H9 (cell line): ENCODE measurements at regions not wholly inside any gene's neighbourhood (a gene's known extent, or its start where the extent isn't known, plus 50 kb on each side); places are given as distances from the start of the nearest gene placed in this dataset.
A peak's percentile ranks its signal among the peaks of the same experiment; 100 is the strongest.

Source experiments
- DNase-seq: peaks from one replicate; pipeline ENCODE4 v3.0.0-alpha.2; 2017
- H2AFZ ChIP-seq: one replicate; pipeline ENCODE4 v1.6.1; 2013; ENCODE audit warnings: mild to moderate bottlenecking, low read length, control low read depth, moderate library complexity
- H2AK5ac ChIP-seq: 2 replicates; pipeline ENCODE4 v1.6.1; 2013; ENCODE audit warnings: low read length, control low read depth, mixed read lengths; ENCODE audit not compliant: insufficient read length
- H2BK120ac ChIP-seq: one replicate; pipeline ENCODE4 v1.6.1; 2013; ENCODE audit warnings: low read depth, mild to moderate bottlenecking, low read length, control low read depth, inconsistent platforms; ENCODE audit not compliant: poor library complexity, severe bottlenecking
- H2BK12ac ChIP-seq: 2 replicates; pipeline ENCODE4 v1.6.1; 2013; ENCODE audit warnings: low read length, control low read depth, mixed read lengths, low read depth; ENCODE audit not compliant: insufficient read length
- H2BK15ac ChIP-seq: 2 replicates; pipeline ENCODE4 v1.6.1; 2013; ENCODE audit warnings: low read depth, low read length, control low read depth
- H2BK20ac ChIP-seq: one replicate; pipeline ENCODE4 v1.6.1; 2013; ENCODE audit warnings: low read depth, mild to moderate bottlenecking, low read length, control low read depth, inconsistent platforms; ENCODE audit not compliant: poor library complexity, severe bottlenecking
- H2BK5ac ChIP-seq: 2 replicates; pipeline ENCODE4 v1.6.1; 2013; ENCODE audit warnings: low read length, control low read depth, mixed read lengths; ENCODE audit not compliant: insufficient read length
- H3K14ac ChIP-seq: 2 replicates; pipeline ENCODE4 v1.6.1; 2013; ENCODE audit warnings: low read length, control low read depth; ENCODE audit not compliant: insufficient read depth
- H3K18ac ChIP-seq: 2 replicates; pipeline ENCODE4 v1.6.1; 2013; ENCODE audit warnings: low read depth, mild to moderate bottlenecking, mixed read lengths, low read length, control low read depth; ENCODE audit not compliant: insufficient read length
- H3K23ac ChIP-seq: 2 replicates; pipeline ENCODE4 v1.6.1; 2013; ENCODE audit warnings: low read length, control low read depth, mixed read lengths, low read depth; ENCODE audit not compliant: insufficient read length
- H3K23me2 ChIP-seq: 2 replicates; pipeline ENCODE4 v1.6.1; 2013; ENCODE audit warnings: low read depth, mild to moderate bottlenecking, mixed read lengths, low read length, control low read depth; ENCODE audit not compliant: insufficient read length, poor library complexity, severe bottlenecking
- H3K27ac ChIP-seq: 2 replicates; pipeline ENCODE4 v1.5.1; 2013; ENCODE audit warnings: low read length, control low read depth, mixed read lengths, low read depth; ENCODE audit not compliant: insufficient read length
- H3K27me3 ChIP-seq: 2 replicates; pipeline ENCODE4 v1.6.1; 2013; ENCODE audit warnings: low read length, control low read depth, inconsistent platforms; ENCODE audit not compliant: insufficient read depth
- H3K4ac ChIP-seq: 2 replicates; pipeline ENCODE4 v1.6.1; 2013; ENCODE audit warnings: low read depth, mild to moderate bottlenecking, control low read depth, inconsistent platforms, low read length, moderate library complexity
- H3K4me1 ChIP-seq: 2 replicates; pipeline ENCODE4 v1.6.1; 2013; ENCODE audit warnings: low read length, control low read depth, inconsistent platforms; ENCODE audit not compliant: insufficient read depth
- H3K4me2 ChIP-seq: 2 replicates; pipeline ENCODE4 v1.6.1; 2013; ENCODE audit warnings: low read length, control low read depth, mixed read lengths; ENCODE audit not compliant: insufficient read length, insufficient read depth
- H3K56ac ChIP-seq: 2 replicates; pipeline ENCODE4 v1.6.1; 2013; ENCODE audit warnings: low read depth, mild to moderate bottlenecking, mixed read lengths, low read length, control low read depth; ENCODE audit not compliant: insufficient read length
- H3K79me1 ChIP-seq: 2 replicates; pipeline ENCODE4 v1.6.1; 2013; ENCODE audit warnings: low read depth, mild to moderate bottlenecking, moderate library complexity, low read length, control low read depth, inconsistent platforms; ENCODE audit not compliant: insufficient read depth, poor library complexity, severe bottlenecking
- H3K79me2 ChIP-seq: 2 replicates; pipeline ENCODE4 v1.6.1; 2013; ENCODE audit warnings: low read length, control low read depth, inconsistent platforms; ENCODE audit not compliant: insufficient read depth
- H3K9ac ChIP-seq: 2 replicates; pipeline ENCODE4 v1.6.1; 2013; ENCODE audit warnings: low read length, control low read depth, mixed read lengths; ENCODE audit not compliant: insufficient read length; ENCODE audit errors: extremely low read depth
- H3K9me3 ChIP-seq: one replicate; pipeline ENCODE4 v1.6.1; 2013; ENCODE audit warnings: low read depth, low read length, inconsistent platforms; ENCODE audit not compliant: control insufficient read depth
- H3T11ph ChIP-seq: one replicate; pipeline ENCODE4 v1.6.1; 2013; ENCODE audit warnings: mild to moderate bottlenecking, low read length, control low read depth, inconsistent platforms
- H4K20me1 ChIP-seq: one replicate; pipeline ENCODE4 v1.6.1; 2013; ENCODE audit not compliant: control insufficient read depth, insufficient read length, insufficient read depth
- H4K5ac ChIP-seq: 2 replicates; pipeline ENCODE4 v1.6.1; 2013; ENCODE audit warnings: low read depth, mild to moderate bottlenecking, mixed read lengths, low read length, control low read depth; ENCODE audit not compliant: insufficient read length
- H4K8ac ChIP-seq: replicated peaks from 2 replicates; pipeline ENCODE4 v1.6.1; 2013; ENCODE audit warnings: low read length, control low read depth, mixed read lengths, low read depth; ENCODE audit not compliant: insufficient read length
- H4K91ac ChIP-seq: 2 replicates; pipeline ENCODE4 v1.6.1; 2013; ENCODE audit warnings: low read depth, mild to moderate bottlenecking, moderate library complexity, mixed read lengths, low read length, control low read depth; ENCODE audit not compliant: insufficient read length
- H3K27ac Mint-ChIP-seq, 3 experiments: 2 replicates in 2 of 3; 3 replicates in 1 of 3; pipeline ENCODE4 v1.8.0; 2020 to 2021; ENCODE audit warnings: mixed read lengths in 3 of 3, mild to moderate bottlenecking in 1 of 3, moderate library complexity in 1 of 3
- H3K27me3 Mint-ChIP-seq: 2 replicates; pipeline ENCODE4 v1.8.0; 2021; ENCODE audit warnings: low read depth, mild to moderate bottlenecking, moderate library complexity, mixed read lengths
- H3K36me3 Mint-ChIP-seq, 3 experiments: 2 replicates in 2 of 3; 3 replicates in 1 of 3; pipeline ENCODE4 v1.8.0; 2020 to 2021; ENCODE audit warnings: low read depth in 3 of 3, mixed read lengths in 3 of 3; ENCODE audit not compliant: insufficient read depth in 1 of 3
- H3K4me1 Mint-ChIP-seq, 2 experiments: 2 replicates each; pipeline ENCODE4 v1.8.0; 2020; ENCODE audit warnings: mixed read lengths in 2 of 2
- H3K4me3 Mint-ChIP-seq, 2 experiments: 2 replicates in 1 of 2; 3 replicates in 1 of 2; pipeline ENCODE4 v1.8.0; 2020 to 2021; ENCODE audit warnings: mild to moderate bottlenecking in 2 of 2, mixed read lengths in 2 of 2, moderate library complexity in 1 of 2
- H3K9me3 Mint-ChIP-seq, 2 experiments: 2 replicates in 1 of 2; 3 replicates in 1 of 2; pipeline ENCODE4 v1.8.0; 2020; ENCODE audit warnings: mild to moderate bottlenecking in 2 of 2, mixed read lengths in 2 of 2, moderate library complexity in 1 of 2
- WGBS: extraction: QIAGEN DNeasy Blood & Tissue Kit; methylation state at CpG from one replicate; pipeline ENCODE4 v1.1.7; 2013; ENCODE audit warnings: missing lambda C conversion rate, low lambda C conversion rate, mixed read lengths; ENCODE audit not compliant: insufficient read length; ENCODE audit errors: extremely low coverage; 5-methylcytosine and 5-hydroxymethylcytosine counted together
- TF ChIP-seq, protein P1 (sequence below): fragments of 200-600 bp; sonication (generic); conservative IDR thresholded peaks from 3 replicates; pipeline ENCODE4 v1.8.0; 2021; ENCODE audit warnings: antibody characterized with exemption, mild to moderate bottlenecking

DNA sequence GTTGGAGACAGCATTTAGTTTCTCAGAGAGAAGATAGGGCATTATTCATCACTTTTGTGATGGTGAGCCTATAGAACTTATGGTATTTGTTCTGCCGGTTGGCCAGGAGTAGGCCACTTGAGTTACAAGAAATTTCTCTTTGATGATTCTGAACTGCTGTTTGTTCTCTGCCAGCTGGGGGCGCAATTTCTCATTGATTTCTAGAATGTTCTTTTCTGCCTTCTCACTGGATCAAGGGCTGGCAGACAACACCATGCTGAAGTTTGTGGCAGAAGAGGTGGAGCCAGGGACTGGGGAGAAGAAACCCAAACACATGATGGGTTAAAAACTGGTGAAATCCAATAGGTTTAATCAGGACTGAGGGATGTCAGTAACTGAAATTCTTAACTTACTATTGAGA, 360.6 kb downstream of the FAM72C start:
- no peak overlapping the region for H3K9ac ChIP-seq
- WGBS, result no CpG with 5 or more reads among the region's 2 CpGs
- no peaks in the 10 kb centered on the region for H3K4me1 ChIP-seq
- no peaks in the 10 kb centered on the region for H4K20me1 ChIP-seq
- no peaks in the 10 kb centered on the region for H3K79me1 ChIP-seq
- no peak overlapping the region for H3K23ac ChIP-seq
- no peak overlapping the region for H3K56ac ChIP-seq
- no peaks in the 10 kb centered on the region for H3K27me3 ChIP-seq
- no peak overlapping the region for H2BK12ac ChIP-seq
- no peaks in the 10 kb centered on the region; the same call in 1 of the 2 replicates for H3K27me3 Mint-ChIP-seq
- H3T11ph ChIP-seq, result no peak overlapping the region
- H3K4me3 Mint-ChIP-seq, result no peak overlapping the region
- H2AFZ ChIP-seq, result no peak overlapping the region
- no peak overlapping the region for H3K18ac ChIP-seq
- TF ChIP-seq, protein P1, sequence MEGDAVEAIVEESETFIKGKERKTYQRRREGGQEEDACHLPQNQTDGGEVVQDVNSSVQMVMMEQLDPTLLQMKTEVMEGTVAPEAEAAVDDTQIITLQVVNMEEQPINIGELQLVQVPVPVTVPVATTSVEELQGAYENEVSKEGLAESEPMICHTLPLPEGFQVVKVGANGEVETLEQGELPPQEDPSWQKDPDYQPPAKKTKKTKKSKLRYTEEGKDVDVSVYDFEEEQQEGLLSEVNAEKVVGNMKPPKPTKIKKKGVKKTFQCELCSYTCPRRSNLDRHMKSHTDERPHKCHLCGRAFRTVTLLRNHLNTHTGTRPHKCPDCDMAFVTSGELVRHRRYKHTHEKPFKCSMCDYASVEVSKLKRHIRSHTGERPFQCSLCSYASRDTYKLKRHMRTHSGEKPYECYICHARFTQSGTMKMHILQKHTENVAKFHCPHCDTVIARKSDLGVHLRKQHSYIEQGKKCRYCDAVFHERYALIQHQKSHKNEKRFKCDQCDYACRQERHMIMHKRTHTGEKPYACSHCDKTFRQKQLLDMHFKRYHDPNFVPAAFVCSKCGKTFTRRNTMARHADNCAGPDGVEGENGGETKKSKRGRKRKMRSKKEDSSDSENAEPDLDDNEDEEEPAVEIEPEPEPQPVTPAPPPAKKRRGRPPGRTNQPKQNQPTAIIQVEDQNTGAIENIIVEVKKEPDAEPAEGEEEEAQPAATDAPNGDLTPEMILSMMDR, result 0 out of 3 replicates have a peak, but pooled peaks have one; percentile 13
- H3K27ac Mint-ChIP-seq, result no peak overlapping the region
- no peak overlapping the region for H4K5ac ChIP-seq
- no peak overlapping the region for H2BK5ac ChIP-seq
- H3K27ac ChIP-seq, result no peak overlapping the region
- H3K79me2 ChIP-seq, result no peaks in the 10 kb centered on the region
- H3K4ac ChIP-seq, result no peak overlapping the region
- H3K14ac ChIP-seq, result no peak overlapping the region
- H2AK5ac ChIP-seq, result no peak overlapping the region
- H3K4me2 ChIP-seq, result no peak overlapping the region
- no peaks in the 10 kb centered on the region for H3K23me2 ChIP-seq
- no peak overlapping the region for H2BK20ac ChIP-seq
- H3K9me3 ChIP-seq, result peaks cover 89% of the 10 kb centered on the region
- no peak overlapping the region for H2BK15ac ChIP-seq
- H3K36me3 Mint-ChIP-seq, result peaks cover 5 to 45% (median 11%) of the 10 kb centered on the region in 3 experiments; a peak in 6 of 7 replicates
- H3K9me3 Mint-ChIP-seq, result peaks cover 93 to 96% of the 10 kb centered on the region in 2 experiments
- no peaks in the 10 kb centered on the region for H3K4me1 Mint-ChIP-seq
- no peak for DNase-seq
- H4K8ac ChIP-seq, result no peak overlapping the region
- no peak overlapping the region for H4K91ac ChIP-seq
- no peak overlapping the region for H2BK120ac ChIP-seq
